NCI-H2107 (cell line): ENCODE measurements at regions not wholly inside any gene's neighbourhood (a gene's known extent, or its start where the extent isn't known, plus 50 kb on each side); places are given as distances from the start of the nearest gene placed in this dataset.

Experiments used
- DNase-seq: peaks from one replicate; lab custom pipeline; 2025; lab: John Stamatoyannopoulos, UW

- DNase-seq, result no peak
Measured at GRCh38 chr12:114018669-114019068, 52.5 kb upstream of the RBM19 start.
